Stimulated activated CD4-positive, alpha-beta T cell treated with anti-CD3 and anti-CD28 coated beads, Interleukin-12 subunit alpha, Interleukin-12 subunit beta, amount 100 ng/mL, for 4 hours (primary cell): ENCODE measurements at regions not wholly inside any gene's neighbourhood (a gene's known extent, or its start where the extent isn't known, plus 50 kb on each side); places are given as distances from the start of the nearest gene placed in this dataset.
"Not testable (repeated sequence)": the region's sequence is repeated elsewhere in the genome, so short reads cannot be mapped to it uniquely, and the experiment has no call there.

Source experiments
- DNase-seq: peaks from one replicate; pipeline ENCODE4 v3.0.0-alpha.2; 2020

- no peak for DNase-seq
These were observed 128.3 kb upstream of the LSM14A start for GRCh38 chr19:34044021-34044420.

DNA sequence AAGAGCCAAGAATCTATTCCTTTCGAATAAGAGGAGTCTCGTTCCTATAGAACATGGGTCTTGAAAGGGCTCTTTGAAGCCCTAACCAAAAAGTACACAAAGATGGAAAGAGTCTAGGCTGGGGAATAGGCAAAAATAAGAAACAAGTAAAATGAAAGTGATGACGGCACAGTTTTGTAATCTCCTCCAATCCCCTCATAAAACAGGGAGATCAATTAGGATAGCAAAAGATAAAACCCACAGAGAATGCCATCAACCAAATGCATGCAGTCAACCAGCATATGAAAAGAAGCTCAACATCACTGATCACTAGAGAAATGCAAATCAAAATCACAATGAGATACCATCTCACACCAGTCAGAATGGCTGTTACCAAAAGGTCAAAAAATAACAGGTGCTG, 122.4 kb upstream of the LSM14A start:
- no peak for DNase-seq

GRCh38 chr19:34050430-34050829, 121.9 kb upstream of the LSM14A start:
- not testable (repeated sequence) for DNase-seq

- no peak for DNase-seq
These were observed 121.0 kb upstream of the LSM14A start for GRCh38 chr19:34051255-34051654.

- no peak for DNase-seq
These were observed 115.1 kb upstream of the LSM14A start for GRCh38 chr19:34057155-34057554.

- no peak for DNase-seq
These were observed 106.2 kb upstream of the LSM14A start for GRCh38 chr19:34066007-34066643.

- no peak for DNase-seq
These were observed 104.4 kb upstream of the LSM14A start for GRCh38 chr19:34067861-34068271.

GRCh38 chr19:34075661-34076091, 96.6 kb upstream of the LSM14A start:
- no peak for DNase-seq

DNA sequence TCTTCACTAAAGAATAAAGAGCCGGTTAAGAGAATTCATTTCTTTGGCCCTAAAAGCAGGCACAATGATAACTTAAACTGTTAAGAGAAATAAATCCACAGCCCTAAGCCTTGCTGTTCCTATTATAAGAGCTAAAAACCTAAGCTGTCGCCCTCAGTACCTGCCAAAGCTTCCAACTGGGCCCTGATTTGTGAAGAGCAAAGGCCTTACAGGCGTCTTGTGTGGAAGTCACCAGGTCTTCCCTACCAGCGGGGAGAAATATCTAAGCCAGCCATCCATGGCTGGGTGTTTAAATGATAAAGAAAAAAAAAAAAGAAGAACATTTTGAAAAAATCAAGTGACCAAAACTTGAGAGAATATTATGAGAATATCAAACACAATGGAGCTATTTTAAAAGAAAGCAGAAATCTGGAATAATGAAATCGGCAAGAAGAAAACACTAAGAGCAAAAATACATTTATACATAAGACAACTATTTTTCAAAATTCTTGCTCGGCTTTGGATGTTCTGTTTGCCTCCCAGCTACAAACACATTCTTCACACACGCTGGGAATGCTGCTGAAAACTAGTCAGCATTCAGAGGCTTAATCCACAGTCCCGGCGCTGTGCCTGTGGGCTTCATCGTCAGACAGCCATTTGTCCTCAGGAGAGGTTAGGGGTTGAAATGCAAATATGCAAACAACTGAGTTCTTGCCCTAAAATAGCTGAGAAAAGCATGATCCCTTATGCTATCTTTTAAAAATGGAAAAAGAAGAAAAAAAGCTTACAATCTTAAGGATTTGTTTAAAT, 89.8 kb upstream of the LSM14A start:
- no peak for DNase-seq

DNA sequence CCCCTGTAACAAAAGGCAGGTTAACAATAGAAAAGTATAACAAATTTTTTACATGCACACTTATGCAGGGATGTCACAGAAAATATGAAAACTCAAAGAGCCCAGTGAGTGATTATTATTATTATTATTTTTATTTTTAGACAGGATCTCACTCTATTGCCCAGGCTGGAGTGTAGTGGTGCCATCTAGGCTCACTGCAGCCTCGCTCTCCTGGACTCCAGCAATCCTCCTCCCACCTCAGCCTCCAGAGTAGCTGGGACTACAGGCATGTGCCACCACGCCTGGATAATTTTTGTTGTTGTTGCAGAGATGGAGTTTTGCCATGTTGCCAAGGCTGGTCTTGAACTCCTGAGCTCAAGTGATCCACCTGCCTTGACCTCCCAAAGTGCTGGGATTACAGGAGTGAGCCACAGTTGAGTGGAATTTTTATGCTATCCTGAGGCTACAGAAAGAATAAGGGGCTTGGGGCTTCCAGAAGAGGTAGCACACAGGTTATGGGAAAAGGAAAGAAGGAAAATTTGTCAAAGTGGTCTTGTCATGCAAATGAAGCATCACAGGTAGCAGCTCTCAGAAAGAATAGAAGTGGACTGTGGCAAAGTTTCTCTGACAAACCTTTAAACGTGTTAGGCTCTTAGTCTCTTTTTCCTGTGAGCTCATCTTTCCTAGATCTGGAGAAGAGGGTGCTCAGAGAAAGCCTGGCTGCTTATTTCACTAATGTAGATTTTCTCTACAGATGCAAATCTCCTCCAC, 87.7 kb upstream of the LSM14A start:
- no peak for DNase-seq

- no peak for DNase-seq
These were observed 87.0 kb upstream of the LSM14A start for GRCh38 chr19:34085336-34085735.

DNA sequence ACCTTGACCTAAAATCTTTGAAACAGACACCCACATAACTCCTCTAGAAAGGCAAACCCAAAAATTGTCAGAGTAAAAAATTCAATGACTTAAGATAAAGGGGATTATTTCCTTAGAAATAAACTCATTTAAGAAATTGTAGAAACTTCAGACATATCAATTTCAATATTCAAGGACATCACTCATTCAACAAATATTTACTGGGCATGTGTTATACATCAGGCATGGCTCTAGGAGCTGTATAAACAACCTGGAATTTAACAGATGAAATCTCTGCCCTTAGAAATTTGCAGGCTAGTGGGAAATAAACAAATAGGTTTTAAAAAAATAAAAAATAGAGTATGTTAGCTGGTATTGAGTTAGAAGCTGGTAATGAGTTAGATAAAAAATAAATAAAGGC, 84.0 kb upstream of the LSM14A start:
- no peak for DNase-seq

GRCh38 chr19:34089566-34089965, 82.7 kb upstream of the LSM14A start:
- no peak for DNase-seq

GRCh38 chr19:34094960-34095359, 77.3 kb upstream of the LSM14A start:
- DNase-seq, result no peak

- not testable (repeated sequence) for DNase-seq
These were observed 76.9 kb upstream of the LSM14A start for GRCh38 chr19:34095411-34095810.

DNA sequence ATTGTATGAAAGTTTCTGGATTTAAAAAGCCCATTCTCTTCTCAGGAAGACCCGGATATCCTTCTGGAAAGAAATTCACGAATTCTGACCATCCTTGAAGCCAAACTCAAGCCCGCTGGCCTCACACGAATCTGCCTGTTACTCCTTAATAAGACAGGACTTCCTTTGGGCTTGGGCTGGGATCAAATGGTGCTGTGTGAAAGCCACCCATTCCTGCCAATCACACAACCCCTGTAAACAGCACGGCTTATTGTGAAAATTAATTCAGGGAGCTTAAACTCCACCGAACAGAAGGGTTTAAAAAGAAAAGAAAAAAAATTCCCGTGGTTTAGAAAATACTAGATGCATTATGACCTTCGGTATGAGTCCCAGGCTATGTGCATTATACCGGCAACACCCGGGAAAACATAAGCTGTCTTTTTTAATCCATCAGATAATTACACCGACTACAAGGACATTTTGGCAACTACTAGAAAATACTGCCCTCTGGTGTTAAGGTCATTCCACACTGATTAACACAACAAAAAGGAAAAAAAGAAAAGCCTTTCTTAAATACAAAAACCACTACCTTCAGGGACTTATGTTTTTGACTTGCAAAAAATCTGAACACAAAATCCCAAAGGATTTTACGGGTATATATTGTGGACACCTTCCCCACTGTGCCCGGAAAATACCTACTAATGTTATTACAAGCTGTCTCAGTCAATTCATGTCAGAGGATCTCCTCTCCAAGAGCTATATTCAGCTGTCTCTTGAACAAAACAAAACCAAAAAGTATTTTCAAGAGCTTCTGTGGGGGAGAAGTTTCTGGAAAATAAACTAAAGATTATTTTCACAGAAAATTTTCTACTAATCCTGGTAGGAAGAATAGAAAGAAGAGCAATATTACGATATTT, 76.0 kb upstream of the LSM14A start:
- DNase-seq, result no peak

GRCh38 chr19:34104096-34104495, 68.2 kb upstream of the LSM14A start:
- no peak for DNase-seq

- DNase-seq, result no peak
These were observed 67.7 kb upstream of the LSM14A start for GRCh38 chr19:34104557-34104956.

GRCh38 chr19:34109596-34109995, 62.7 kb upstream of the LSM14A start:
- no peak for DNase-seq

DNA sequence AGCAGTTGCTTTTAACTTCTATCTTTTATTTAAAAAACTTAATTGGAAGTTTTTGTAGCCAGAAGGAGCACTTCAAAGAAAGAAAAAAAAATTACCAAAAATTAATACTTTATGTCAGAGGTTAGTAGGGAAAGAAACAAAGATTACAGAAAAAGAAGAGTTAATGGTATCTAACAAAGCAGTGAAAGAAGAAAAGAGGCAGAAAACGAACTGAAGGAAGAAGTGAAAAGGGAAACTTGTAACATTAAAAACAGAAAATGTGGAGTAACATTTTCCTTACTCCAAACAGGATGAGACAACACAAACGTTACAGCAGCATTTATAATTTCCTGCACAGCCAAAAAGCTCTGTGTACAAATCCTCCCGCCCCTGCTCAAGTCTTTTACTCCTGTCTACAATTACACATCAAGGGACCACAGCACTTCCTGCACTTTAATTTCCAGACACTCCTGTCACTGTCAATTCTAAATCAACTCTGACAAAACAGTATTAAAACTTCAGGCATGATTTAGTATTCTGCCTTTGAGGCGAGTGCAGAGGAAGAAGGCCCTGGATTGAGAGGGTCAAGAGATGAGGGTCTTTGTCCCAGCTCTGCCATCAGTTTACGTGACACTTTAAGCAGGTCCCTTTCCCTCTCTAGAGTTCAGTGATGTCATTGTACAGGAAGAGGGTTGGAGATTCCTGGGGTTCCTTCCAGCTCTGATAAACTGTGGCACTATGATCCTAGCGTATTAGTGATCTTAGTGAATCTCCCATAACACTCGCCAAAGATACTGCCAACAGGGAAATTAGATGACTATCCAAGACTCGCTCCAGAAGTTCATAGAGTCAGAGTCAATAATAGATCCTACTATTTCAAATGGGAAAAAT, 53.2 kb upstream of the LSM14A start:
- no peak for DNase-seq

DNA sequence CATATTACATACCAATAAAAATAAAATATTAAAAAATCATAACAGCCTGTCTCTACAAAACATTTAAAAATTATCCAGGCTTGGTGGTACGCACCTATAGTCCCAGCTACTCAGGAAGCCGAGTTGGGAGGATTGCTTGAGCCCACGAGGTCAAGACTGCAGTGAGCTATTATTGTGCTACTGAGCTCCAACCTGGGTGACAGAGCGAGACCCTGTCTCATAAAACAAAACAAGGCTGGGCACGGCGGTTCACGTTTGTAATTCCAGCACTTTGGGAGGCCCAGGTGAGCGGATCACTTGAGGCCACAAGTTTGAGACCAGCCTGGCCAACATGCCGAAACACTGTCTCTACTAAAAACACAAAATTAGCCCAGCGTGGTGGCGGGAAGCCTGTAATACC, 52.2 kb upstream of the LSM14A start:
- no peak for DNase-seq
